Psoas muscle (tissue), 7 donors: ENCODE measurements at regions not wholly inside any gene's neighbourhood (a gene's known extent, or its start where the extent isn't known, plus 50 kb on each side); places are given as distances from the start of the nearest gene placed in this dataset.

ENCODE experiments used
- ATAC-seq, 4 donors: fragments of 200-7000 bp; cut with Tn5 transposase; one replicate each; pipeline ENCODE4 v1.9.1; 2020; ENCODE audit warnings: moderate library complexity in 3 of 4, mild to moderate bottlenecking in 2 of 4
- DNase-seq, 2 donors: peaks; one replicate each; pipeline ENCODE4 v3.0.0-alpha.2; 2020
- H3K27ac ChIP-seq: fragments of 200-600 bp; one replicate; pipeline ENCODE4 v1.8.0; 2022
- H3K27me3 ChIP-seq, 3 donors: fragments of 200-600 bp in 1 of 3; one replicate each; pipeline versions ENCODE4 v1.6.1 to v1.8.0; 2013 to 2022; ENCODE audit warnings: low read length in 2 of 3, mild to moderate bottlenecking in 2 of 3, moderate library complexity in 1 of 3; ENCODE audit not compliant: insufficient read depth in 3 of 3
- H3K36me3 ChIP-seq, 2 donors: fragments of 200-600 bp in 1 of 2; one replicate each; pipeline versions ENCODE4 v1.6.1 to v1.8.0; 2013 to 2022; ENCODE audit warnings: low read depth in 1 of 2, mild to moderate bottlenecking in 1 of 2, moderate library complexity in 1 of 2; ENCODE audit not compliant: insufficient read depth in 1 of 2
- H3K4me1 ChIP-seq: fragments of 200-600 bp; one replicate; pipeline ENCODE4 v1.8.0; 2022
- H3K4me3 ChIP-seq: fragments of 200-600 bp; one replicate; pipeline ENCODE4 v1.8.0; 2022; ENCODE audit warnings: mild to moderate bottlenecking
- H3K9me3 ChIP-seq: fragments of 200-600 bp; one replicate; pipeline ENCODE4 v1.8.0; 2022
- WGBS, 3 donors: extraction: QIAGEN DNeasy Blood & Tissue Kit; methylation state at CpG; one replicate each; pipeline versions ENCODE4 v1.1.6 to v1.1.7; 2013; 5-methylcytosine and 5-hydroxymethylcytosine counted together
- intact Hi-C, 2 donors: fragments of 100-400 bp; cut with DNase I; formaldehyde crosslinking; loops; one replicate each; pipeline versions ENCODE4 v1.11.0 to v1.14.2; 2022
- TF ChIP-seq, protein P1 (sequence below): fragments of 200-600 bp; IDR thresholded peaks from one replicate; pipeline ENCODE4 v1.8.0; 2022; ENCODE audit warnings: antibody characterized with exemption
- donor health status: healthy with polysubstance abuse.
- donor health status: DM: no; HTN: no; CAD: no; lungs with moderate emphysema.
- donor health status: Bipolar disorder and iron deficiency.
- donor health status: healthy.
- donor health status: DM: yes; HTN: yes; CAD: no.
- donor health status: DM: no; HTN: no; CAD: no.
- donor health status: DM: yes; HTN: yes; CAD: no.

DNA sequence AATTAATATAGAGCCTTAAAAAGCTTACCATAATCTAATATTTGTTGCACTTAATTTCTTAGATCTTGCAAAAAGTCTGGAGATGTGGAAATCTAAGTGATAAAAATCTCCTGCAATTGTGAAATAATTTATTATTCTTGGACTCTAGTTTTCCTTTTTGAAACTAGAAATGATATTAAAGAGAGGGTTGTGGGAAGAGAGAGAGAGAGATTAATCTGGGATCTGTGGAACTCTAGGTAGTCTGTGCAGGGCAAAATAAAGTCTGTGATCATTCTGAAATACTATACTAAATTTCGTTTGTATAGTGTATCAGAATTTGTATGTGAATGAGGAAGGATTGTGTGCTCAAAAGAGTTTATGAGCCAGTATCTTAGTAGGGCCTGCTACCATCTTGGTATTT is 692.3 kb downstream of the RWDD3 start:
- Histone ChIP-seq H3K4me3 (no peak overlapping the region), H3K27ac (no peak overlapping the region), H3K36me3 (no peaks in the 10 kb centered on the region), H3K27me3 (no peaks in the 10 kb centered on the region), H3K4me1 (no peaks in the 10 kb centered on the region), H3K9me3 (no peaks in the 10 kb centered on the region)
- WGBS, 3 donors = 32 to 51% (median 42%) methylated on average over 1 of the region's 1 CpG
- DNase-seq = no peak
- intact Hi-C loops = no loop called here
- no peak for ATAC-seq
- TF ChIP-seq, protein P1, sequence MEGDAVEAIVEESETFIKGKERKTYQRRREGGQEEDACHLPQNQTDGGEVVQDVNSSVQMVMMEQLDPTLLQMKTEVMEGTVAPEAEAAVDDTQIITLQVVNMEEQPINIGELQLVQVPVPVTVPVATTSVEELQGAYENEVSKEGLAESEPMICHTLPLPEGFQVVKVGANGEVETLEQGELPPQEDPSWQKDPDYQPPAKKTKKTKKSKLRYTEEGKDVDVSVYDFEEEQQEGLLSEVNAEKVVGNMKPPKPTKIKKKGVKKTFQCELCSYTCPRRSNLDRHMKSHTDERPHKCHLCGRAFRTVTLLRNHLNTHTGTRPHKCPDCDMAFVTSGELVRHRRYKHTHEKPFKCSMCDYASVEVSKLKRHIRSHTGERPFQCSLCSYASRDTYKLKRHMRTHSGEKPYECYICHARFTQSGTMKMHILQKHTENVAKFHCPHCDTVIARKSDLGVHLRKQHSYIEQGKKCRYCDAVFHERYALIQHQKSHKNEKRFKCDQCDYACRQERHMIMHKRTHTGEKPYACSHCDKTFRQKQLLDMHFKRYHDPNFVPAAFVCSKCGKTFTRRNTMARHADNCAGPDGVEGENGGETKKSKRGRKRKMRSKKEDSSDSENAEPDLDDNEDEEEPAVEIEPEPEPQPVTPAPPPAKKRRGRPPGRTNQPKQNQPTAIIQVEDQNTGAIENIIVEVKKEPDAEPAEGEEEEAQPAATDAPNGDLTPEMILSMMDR = no peak

DNA sequence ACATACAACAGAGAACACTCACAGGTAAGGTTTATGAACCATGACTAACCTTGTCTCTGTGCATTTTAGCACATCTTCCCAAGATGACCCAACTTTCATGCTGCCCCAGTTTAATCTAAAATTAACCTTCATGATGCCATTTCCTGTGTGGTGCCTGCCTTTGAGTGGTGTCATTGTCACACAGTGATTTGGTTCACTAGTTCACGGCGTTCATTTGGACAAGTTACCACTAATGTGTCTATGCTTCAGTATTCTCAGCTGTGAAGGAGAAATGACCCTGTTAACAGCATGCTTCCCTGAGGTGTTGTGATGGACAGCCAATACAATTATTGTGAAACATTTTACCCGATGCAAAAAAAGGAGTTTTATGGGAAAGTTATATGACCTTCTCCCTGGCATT is 693.1 kb downstream of the RWDD3 start:
- Histone ChIP-seq H3K27ac (no peak overlapping the region), H3K4me3 (no peak overlapping the region), H3K4me1 (no peaks in the 10 kb centered on the region), H3K27me3 (no peaks in the 10 kb centered on the region), H3K36me3 (no peaks in the 10 kb centered on the region), H3K9me3 (no peaks in the 10 kb centered on the region)
- intact Hi-C loops = no loop called here
- ATAC-seq = no peak
- TF ChIP-seq, protein P1 = no peak
- no peak for DNase-seq
- 38 to 40% (median 38%) methylated on average over 3 of the region's 3 CpGs for WGBS, 3 donors

DNA sequence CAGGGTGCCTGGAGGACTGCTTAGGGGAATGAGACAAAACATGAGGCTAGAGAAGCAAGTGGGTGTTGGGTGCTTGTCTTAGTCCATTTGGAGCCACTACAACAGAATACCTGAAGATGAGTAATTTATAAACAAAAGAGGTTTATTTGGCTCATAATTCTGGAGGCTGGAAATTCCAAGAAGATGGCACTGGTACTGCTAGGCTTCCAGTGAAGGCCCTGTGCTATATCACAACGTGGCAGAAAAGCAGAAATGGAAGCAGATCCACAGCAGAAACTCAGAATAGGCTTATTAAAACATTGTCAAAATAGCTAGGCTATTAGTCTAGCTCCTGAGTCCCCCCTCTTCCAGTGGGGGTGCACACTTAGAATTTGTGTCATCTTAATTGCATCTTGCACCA is 701.7 kb downstream of the RWDD3 start:
- no peak for ATAC-seq
- no peaks in the 10 kb centered on the region for H3K9me3 ChIP-seq
- H3K27me3 ChIP-seq = no peaks in the 10 kb centered on the region
- intact Hi-C loops = no loop called here
- no peak overlapping the region for H3K27ac ChIP-seq
- no peaks in the 10 kb centered on the region for H3K36me3 ChIP-seq
- 45 to 48% (median 46%) methylated on average over 1 of the region's 1 CpG for WGBS, 3 donors
- H3K4me1 ChIP-seq = no peaks in the 10 kb centered on the region
- TF ChIP-seq, protein P1 = no peak
- no peak overlapping the region for H3K4me3 ChIP-seq
- DNase-seq = no peak

DNA sequence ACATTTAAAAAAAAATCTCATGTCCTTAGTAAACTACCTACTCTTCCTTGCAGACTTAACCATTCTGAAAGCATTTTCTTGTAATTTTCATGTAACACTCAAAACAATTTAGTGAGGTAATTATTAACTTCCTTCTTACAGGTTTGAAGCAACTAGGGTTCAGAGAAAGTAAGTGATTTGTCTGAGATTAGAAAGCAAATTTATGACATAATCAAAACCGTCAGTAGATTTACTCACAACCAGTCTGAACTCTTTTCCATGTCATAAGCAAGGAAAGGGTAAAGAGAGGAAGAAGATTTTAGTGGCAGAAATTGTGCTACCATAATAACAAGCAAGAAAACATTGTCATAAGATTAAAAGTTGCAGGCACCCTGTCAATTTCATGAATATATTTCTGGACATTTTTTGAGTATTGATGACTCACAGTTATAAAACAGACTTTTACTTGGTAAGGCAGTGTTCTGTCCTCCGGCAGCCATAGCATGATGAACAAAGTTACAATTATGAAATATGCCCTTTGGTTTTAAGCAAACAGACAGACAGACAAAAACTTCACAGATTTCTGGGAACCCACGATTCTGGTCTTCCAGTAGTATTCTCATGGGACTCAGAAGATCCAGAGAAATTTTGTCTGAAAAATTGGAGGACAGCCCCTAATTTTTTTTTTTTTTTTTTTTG is 707.2 kb downstream of the RWDD3 start:
- TF ChIP-seq, protein P1 = no peak
- Histone ChIP-seq H3K27me3 (no peaks in the 10 kb centered on the region), H3K36me3 (no peaks in the 10 kb centered on the region), H3K4me1 (no peaks in the 10 kb centered on the region), H3K4me3 (no peak overlapping the region), H3K27ac (no peak overlapping the region), H3K9me3 (no peaks in the 10 kb centered on the region)
- no peak for ATAC-seq
- no peak for DNase-seq
- 61 to 65% (median 64%) methylated on average over 3 of the region's 3 CpGs for WGBS, 3 donors
- intact Hi-C loops = no loop called here

DNA sequence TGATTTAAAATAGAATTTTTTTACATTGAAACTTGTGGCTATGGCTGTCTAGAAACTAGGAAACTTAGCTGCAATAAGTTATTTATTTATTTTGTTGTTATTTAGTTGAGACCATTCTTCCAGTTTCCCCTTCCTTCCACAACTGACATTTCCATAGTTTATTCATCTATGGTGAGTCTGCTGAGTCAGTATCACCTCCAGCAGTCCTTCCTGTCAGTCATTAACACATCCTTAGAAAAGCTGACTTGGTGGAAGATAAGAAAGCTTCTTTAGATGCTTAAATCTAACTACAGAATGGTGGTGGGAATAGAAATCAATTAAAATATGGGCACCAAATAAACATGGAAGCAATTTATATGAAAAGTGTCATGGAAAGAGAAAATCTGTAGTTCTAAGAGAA is 714.0 kb downstream of the RWDD3 start:
- no peaks in the 10 kb centered on the region for H3K4me1 ChIP-seq
- H3K9me3 ChIP-seq = no peaks in the 10 kb centered on the region
- no peaks in the 10 kb centered on the region for H3K36me3 ChIP-seq
- no peaks in the 10 kb centered on the region for H3K27me3 ChIP-seq
- TF ChIP-seq, protein P1 = no peak
- intact Hi-C loops = no loop called here
- no peak overlapping the region for H3K27ac ChIP-seq
- DNase-seq (no peak), ATAC-seq (no peak)
- H3K4me3 ChIP-seq = no peak overlapping the region
